EL (cell line): ENCODE measurements at regions not wholly inside any gene's neighbourhood (a gene's known extent, or its start where the extent isn't known, plus 50 kb on each side); places are given as distances from the start of the nearest gene placed in this dataset.
"Not testable (repeated sequence)": the region's sequence is repeated elsewhere in the genome, so short reads cannot be mapped to it uniquely, and the experiment has no call there.

Experiments used
- DNase-seq: peaks from one replicate; pipeline ENCODE4 v3.0.0-alpha.2; 2016

GRCh38 chr5:13212886-13213285 lies 731.6 kb downstream of the DNAH5 start:
- no peak for DNase-seq

- DNase-seq, result no peak
These were observed 733.4 kb downstream of the DNAH5 start for GRCh38 chr5:13211064-13211463.

- no peak for DNase-seq
These were observed 737.4 kb downstream of the DNAH5 start for GRCh38 chr5:13207112-13207511.

- no peak for DNase-seq
These were observed 743.5 kb downstream of the DNAH5 start for GRCh38 chr5:13201022-13201421.

GRCh38 chr5:13198226-13198625 lies 746.3 kb downstream of the DNAH5 start:
- DNase-seq, result not testable (repeated sequence)

- DNase-seq, result no peak
These were observed 755.0 kb downstream of the DNAH5 start for GRCh38 chr5:13189532-13189931.

GRCh38 chr5:13188371-13188770 lies 756.1 kb downstream of the DNAH5 start:
- no peak for DNase-seq

- DNase-seq, result no peak
These were observed 757.3 kb downstream of the DNAH5 start for GRCh38 chr5:13187186-13187585.

GRCh38 chr5:13186177-13186576 lies 758.3 kb downstream of the DNAH5 start:
- no peak for DNase-seq

GRCh38 chr5:13179407-13180087 lies 764.9 kb downstream of the DNAH5 start:
- no peak for DNase-seq

- no peak for DNase-seq
These were observed 800.9 kb downstream of the DNAH5 start for GRCh38 chr5:13143630-13144029.

GRCh38 chr5:13143214-13143613 lies 801.3 kb downstream of the DNAH5 start:
- no peak for DNase-seq

GRCh38 chr5:13133951-13134350 lies 810.5 kb downstream of the DNAH5 start:
- no peak for DNase-seq

- no peak for DNase-seq
These were observed 829.0 kb downstream of the DNAH5 start for GRCh38 chr5:13115476-13115875.

GRCh38 chr5:13108265-13108664 lies 836.2 kb downstream of the DNAH5 start:
- no peak for DNase-seq

GRCh38 chr5:13107537-13107936 lies 837.0 kb downstream of the DNAH5 start:
- DNase-seq, result no peak

GRCh38 chr5:13081116-13081515 lies 863.4 kb downstream of the DNAH5 start:
- DNase-seq, result no peak

- not testable (repeated sequence) for DNase-seq
These were observed 871.6 kb downstream of the DNAH5 start for GRCh38 chr5:13072936-13073335.

GRCh38 chr5:13063088-13063487 lies 881.4 kb downstream of the DNAH5 start:
- no peak for DNase-seq

- no peak for DNase-seq
These were observed 898.5 kb downstream of the DNAH5 start for GRCh38 chr5:13045897-13046551.

GRCh38 chr5:13034061-13034460 lies 910.4 kb downstream of the DNAH5 start:
- no peak for DNase-seq

- no peak for DNase-seq
These were observed 915.3 kb downstream of the DNAH5 start for GRCh38 chr5:13029211-13029610.

- DNase-seq, result no peak
These were observed 916.6 kb downstream of the DNAH5 start for GRCh38 chr5:13027874-13028273.

- no peak for DNase-seq
These were observed 924.8 kb downstream of the DNAH5 start for GRCh38 chr5:13019729-13020128.

GRCh38 chr5:13003457-13003856 lies 941.0 kb downstream of the DNAH5 start:
- no peak for DNase-seq
